Right lobe of liver (tissue), 6 donors: ENCODE measurements at regions not wholly inside any gene's neighbourhood (a gene's known extent, or its start where the extent isn't known, plus 50 kb on each side); places are given as distances from the start of the nearest gene placed in this dataset.

Source experiments
- ATAC-seq, 4 donors: fragments of 200-7000 bp; cut with Tn5 transposase; one replicate each; pipeline ENCODE4 v1.9.1; 2020; ENCODE audit warnings: mild to moderate bottlenecking in 4 of 4, moderate library complexity in 4 of 4
- DNase-seq, 3 donors: peaks; one replicate each; pipeline ENCODE4 v3.0.0-alpha.2; 2020
- H3K27ac ChIP-seq, 3 donors: fragments of 200-600 bp; one replicate each; pipeline ENCODE4 v1.8.0; 2022
- H3K27me3 ChIP-seq, 2 donors: fragments of 200-600 bp; one replicate each; pipeline ENCODE4 v1.8.0; 2022
- H3K36me3 ChIP-seq, 4 donors: fragments of 200-600 bp; sonication (generic) in 1 of 4; one replicate each; pipeline versions ENCODE4 v1.5.1 to v1.8.0; 2017 to 2022; ENCODE audit warnings: control low read depth in 1 of 4
- H3K4me1 ChIP-seq, 4 donors: fragments of 200-600 bp; sonication (generic) in 1 of 4; one replicate each; pipeline versions ENCODE4 v1.5.1 to v1.8.0; 2017 to 2022; ENCODE audit warnings: control low read depth in 1 of 4
- H3K4me3 ChIP-seq, 3 donors: fragments of 200-600 bp; one replicate each; pipeline ENCODE4 v1.8.0; 2022
- H3K9me3 ChIP-seq, 4 donors: fragments of 200-600 bp; sonication (generic) in 1 of 4; one replicate each; pipeline versions ENCODE4 v1.5.1 to v1.8.0; 2017 to 2022; ENCODE audit warnings: control low read depth in 1 of 4
- POLR2A ChIP-seq: fragments of 450-650 bp; IDR thresholded peaks from one replicate; pipeline ENCODE4 v1.6.1; 2017; ENCODE audit warnings: antibody characterized with exemption, mild to moderate bottlenecking
- WGBS: methylation state at CpG from one replicate; pipeline ENCODE4 v1.1.6; 2018; ENCODE audit warnings: low coverage, low lambda C conversion rate; ENCODE audit not compliant: insufficient coverage; ENCODE audit errors: missing lambda C conversion rate; 5-methylcytosine and 5-hydroxymethylcytosine counted together
- intact Hi-C, 2 donors: fragments of 100-400 bp; cut with DNase I; formaldehyde crosslinking; loops; one replicate each; pipeline versions ENCODE4 v1.11.2 to v1.14.1; 2022
- TF ChIP-seq, protein P1 (sequence below), 4 donors: fragments of 200-600 bp in 3 of 4; fragments of 450-650 bp in 1 of 4; IDR thresholded peaks; one replicate each; pipeline versions ENCODE4 v1.5.1 to v1.8.0; 2016 to 2022; ENCODE audit warnings: antibody characterized with exemption in 4 of 4, mild to moderate bottlenecking in 2 of 4
- donor health status: DM: no; HTN: yes; CAD: no.
- donor health status: DM: no; HTN: no; CAD: no.
- donor health status: DM: no; HTN: no; CAD: no.
- donor health status: DM: no; HTN: yes; CAD: no.
- donor health status: DM: no; HTN: yes; CAD: no.

DNA sequence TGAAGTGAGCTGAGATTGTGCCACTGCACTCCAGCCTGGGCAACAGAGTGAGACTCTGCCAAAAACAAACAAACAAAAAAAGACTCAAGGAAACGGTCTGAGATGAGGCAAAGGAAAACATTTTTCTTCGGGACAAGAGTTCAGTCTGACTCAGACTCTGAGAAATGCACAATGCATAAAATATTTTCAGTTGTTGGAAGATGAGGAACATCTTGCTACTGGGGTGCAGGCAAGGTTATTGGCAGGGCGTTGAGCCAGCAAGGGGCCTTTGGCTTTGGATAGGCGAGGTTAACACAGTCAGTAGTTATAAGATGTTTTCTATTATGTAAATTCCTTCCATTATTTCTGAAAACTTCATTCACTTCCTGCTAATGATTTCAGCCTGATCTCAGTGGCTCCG lies 96.1 kb upstream of the VCX start:
- Histone ChIP-seq H3K27ac (no peak overlapping the region), H3K4me1 (no peaks in the 10 kb centered on the region), H3K36me3 (no peaks in the 10 kb centered on the region), H3K4me3 (no peak overlapping the region), H3K9me3 (no peaks in the 10 kb centered on the region), H3K27me3 (no peaks in the 10 kb centered on the region)
- intact Hi-C loops: no loop called here
- ATAC-seq (no peak), DNase-seq (no peak)
- TF ChIP-seq POLR2A: no peak
- TF ChIP-seq, protein P1, sequence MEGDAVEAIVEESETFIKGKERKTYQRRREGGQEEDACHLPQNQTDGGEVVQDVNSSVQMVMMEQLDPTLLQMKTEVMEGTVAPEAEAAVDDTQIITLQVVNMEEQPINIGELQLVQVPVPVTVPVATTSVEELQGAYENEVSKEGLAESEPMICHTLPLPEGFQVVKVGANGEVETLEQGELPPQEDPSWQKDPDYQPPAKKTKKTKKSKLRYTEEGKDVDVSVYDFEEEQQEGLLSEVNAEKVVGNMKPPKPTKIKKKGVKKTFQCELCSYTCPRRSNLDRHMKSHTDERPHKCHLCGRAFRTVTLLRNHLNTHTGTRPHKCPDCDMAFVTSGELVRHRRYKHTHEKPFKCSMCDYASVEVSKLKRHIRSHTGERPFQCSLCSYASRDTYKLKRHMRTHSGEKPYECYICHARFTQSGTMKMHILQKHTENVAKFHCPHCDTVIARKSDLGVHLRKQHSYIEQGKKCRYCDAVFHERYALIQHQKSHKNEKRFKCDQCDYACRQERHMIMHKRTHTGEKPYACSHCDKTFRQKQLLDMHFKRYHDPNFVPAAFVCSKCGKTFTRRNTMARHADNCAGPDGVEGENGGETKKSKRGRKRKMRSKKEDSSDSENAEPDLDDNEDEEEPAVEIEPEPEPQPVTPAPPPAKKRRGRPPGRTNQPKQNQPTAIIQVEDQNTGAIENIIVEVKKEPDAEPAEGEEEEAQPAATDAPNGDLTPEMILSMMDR (IDR thresholded peaks at IDR 0.05): no peak
- WGBS: 53% methylated on average over 5 of the region's 5 CpGs

DNA sequence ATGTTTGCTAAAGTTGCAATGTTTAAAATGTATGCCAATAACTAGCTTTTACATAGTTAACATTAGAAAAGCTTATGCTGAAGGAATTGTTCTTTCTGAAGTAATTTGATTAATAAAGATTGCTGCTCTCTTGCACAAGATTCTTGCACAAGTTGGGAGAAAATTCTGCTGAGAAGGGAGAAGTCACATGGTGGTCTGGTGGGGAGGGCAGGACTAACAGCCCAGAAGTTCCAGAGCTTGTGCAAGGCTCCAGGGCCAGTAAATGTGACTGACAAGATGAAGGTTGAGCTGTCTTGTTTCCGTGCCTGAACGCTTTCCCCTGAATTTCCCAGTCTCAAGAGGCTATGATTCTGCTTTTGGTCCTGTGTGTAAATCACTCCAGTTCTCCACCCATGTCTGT lies 112.9 kb upstream of the VCX start:
- Histone ChIP-seq H3K9me3 (no peaks in the 10 kb centered on the region), H3K27ac (no peak overlapping the region), H3K4me1 (no peaks in the 10 kb centered on the region), H3K36me3 (no peaks in the 10 kb centered on the region), H3K4me3 (no peak overlapping the region), H3K27me3 (no peaks in the 10 kb centered on the region)
- TF ChIP-seq, protein P1 (IDR thresholded peaks at IDR 0.05): no peak
- no peak for TF ChIP-seq POLR2A
- DNase-seq: no peak
- WGBS: 71% methylated on average over 1 of the region's 2 CpGs
- intact Hi-C loops: no loop called here
- ATAC-seq: no peak

DNA sequence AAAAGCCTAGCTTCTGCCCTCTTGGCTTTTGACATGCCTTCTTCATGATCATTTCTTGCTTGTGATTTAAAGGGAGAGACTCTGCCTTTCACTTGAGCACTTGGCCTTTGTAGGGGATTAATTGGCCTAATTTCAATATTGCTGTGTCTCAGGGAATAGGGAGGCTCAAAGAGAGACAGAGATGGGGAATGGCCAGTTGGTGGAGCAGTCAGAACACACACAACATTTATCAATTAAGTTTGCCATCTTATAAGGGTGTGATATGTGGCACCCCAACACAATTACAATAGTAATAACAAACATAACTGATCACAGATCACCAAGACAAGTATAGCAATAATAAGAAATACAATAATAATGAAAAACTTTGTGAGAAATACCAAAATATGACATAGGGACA lies 122.5 kb upstream of the VCX start:
- no peaks in the 10 kb centered on the region for H3K36me3 ChIP-seq
- H3K4me1 ChIP-seq: no peaks in the 10 kb centered on the region
- TF ChIP-seq POLR2A: no peak
- TF ChIP-seq, protein P1 (IDR thresholded peaks at IDR 0.05): peak; percentile 21 to 46 (median 37)
- no peaks in the 10 kb centered on the region for H3K27me3 ChIP-seq
- DNase-seq (no peak), ATAC-seq (peak in 3 of 4 donors; percentile 41 to 46 (median 45))
- intact Hi-C loops: no loop called here
- no peak overlapping the region for H3K4me3 ChIP-seq
- H3K9me3 ChIP-seq: no peaks in the 10 kb centered on the region
- H3K27ac ChIP-seq: no peak overlapping the region

DNA sequence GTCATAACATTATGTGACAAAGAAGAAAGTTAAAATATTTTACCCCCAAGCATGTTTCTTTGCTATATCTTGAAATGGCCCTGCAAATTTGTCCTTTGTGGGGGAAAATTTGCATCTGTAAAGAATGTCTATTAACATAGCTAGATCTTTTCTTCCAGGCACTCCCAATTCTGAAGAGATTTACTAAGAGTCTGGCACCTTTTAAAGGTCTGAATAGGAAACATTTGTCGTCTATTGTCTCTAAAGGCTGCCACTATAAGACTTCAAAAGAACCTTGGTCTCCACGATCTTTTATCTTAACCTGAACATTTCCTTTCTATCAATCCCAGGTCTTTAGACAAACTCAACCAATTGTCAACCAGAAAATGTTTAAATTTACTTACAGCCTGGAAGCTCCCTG lies 128.6 kb upstream of the VCX start:
- H3K36me3 ChIP-seq: no peaks in the 10 kb centered on the region
- TF ChIP-seq POLR2A: no peak
- TF ChIP-seq, protein P1 (IDR thresholded peaks at IDR 0.05): no peak
- WGBS: 12% methylated on average over 2 of the region's 2 CpGs

DNA sequence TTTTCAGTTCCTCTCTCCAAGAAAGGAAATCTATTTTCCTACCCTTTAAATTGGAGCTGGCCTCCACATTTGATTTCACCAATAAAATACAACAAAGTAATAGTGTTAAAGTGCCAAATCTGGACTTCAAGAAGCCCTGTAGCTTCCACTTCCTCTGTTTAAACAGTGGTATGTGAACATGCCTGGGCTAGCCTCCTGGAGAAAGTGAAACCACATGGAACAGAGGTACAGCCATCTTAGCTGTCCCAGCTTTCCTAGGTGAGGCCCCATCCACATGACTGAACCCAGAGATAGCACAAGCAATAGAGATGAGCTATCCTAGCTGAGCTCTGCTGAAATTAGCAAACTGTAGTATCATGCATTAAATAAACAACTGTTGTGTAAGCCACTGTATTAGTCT lies 131.8 kb upstream of the VCX start:
- TF ChIP-seq, protein P1 (IDR thresholded peaks at IDR 0.05): no peak
- TF ChIP-seq POLR2A: no peak
- ATAC-seq: no peak
- DNase-seq: no peak
- no peaks in the 10 kb centered on the region for H3K9me3 ChIP-seq
- H3K4me1 ChIP-seq: no peaks in the 10 kb centered on the region
- intact Hi-C loops: no loop called here
- no peak overlapping the region for H3K4me3 ChIP-seq
- no peak overlapping the region for H3K27ac ChIP-seq
- H3K27me3 ChIP-seq: no peaks in the 10 kb centered on the region
- H3K36me3 ChIP-seq: no peaks in the 10 kb centered on the region

More for the DNA sequence above, 128.6 kb upstream of the VCX start:
- Histone ChIP-seq H3K27ac (no peak overlapping the region), H3K4me1 (no peaks in the 10 kb centered on the region), H3K4me3 (no peak overlapping the region), H3K27me3 (no peaks in the 10 kb centered on the region), H3K9me3 (no peaks in the 10 kb centered on the region)
- no peak for DNase-seq
- intact Hi-C loops: no loop called here
- no peak for ATAC-seq
